ENCODE measurements at regions not wholly inside any gene's neighbourhood (a gene's known extent, or its start where the extent isn't known, plus 50 kb on each side); places are given as distances from the start of the nearest gene placed in this dataset.
A peak's percentile ranks its signal among the peaks of the same experiment; 100 is the strongest.

DNA sequence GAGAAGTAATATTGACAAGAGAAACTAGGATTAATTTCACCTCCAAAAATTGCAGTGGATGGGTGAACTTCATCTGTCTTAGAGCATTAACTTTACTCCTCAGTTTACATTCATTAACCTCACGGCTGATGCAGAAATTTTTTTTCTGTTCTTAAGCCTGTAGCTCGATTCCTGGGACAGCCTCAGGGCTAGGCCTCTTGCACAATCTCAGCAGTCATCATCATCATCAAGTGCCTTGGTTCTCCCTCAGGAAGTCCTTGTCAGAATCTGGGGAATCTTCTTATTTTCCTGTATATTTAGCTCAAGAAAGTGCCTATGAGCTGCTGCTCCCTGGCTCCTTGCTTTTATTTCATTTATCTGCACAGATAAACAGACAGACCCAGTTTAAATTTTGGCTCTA is 1272.2 kb upstream of the LRRTM1 start:
- Histone ChIP-seq H3K27ac (ENCODE audit: poor library complexity, severe bottlenecking) (no peak overlapping the region), H3K36me3 (ENCODE audit: low read depth) (no peaks in the 10 kb centered on the region), H3K4me1 (ENCODE audit: insufficient read depth, poor library complexity, severe bottlenecking) (no peaks in the 10 kb centered on the region), H3K27me3 (ENCODE audit: insufficient read depth, poor library complexity, severe bottlenecking) (no peaks in the 10 kb centered on the region), H3K4me3 (ENCODE audit: severe bottlenecking) (no peak overlapping the region), H3K9me3 (ENCODE audit: severe bottlenecking) (no peaks in the 10 kb centered on the region)
- TF ChIP-seq CTCF (IDR thresholded peaks at IDR 0.05; ENCODE audit: poor library complexity, severe bottlenecking) = no peak
- ATAC-seq (ENCODE audit: low read depth) (no peak), DNase-seq (ENCODE audit: low spot score) (no peak)

GRCh38 chr2:81551040-81551634 is 1246.6 kb upstream of the LRRTM1 start:
- no peak for DNase-seq (ENCODE audit: low spot score)
- Histone ChIP-seq H3K36me3 (ENCODE audit: low read depth) (no peaks in the 10 kb centered on the region), H3K4me3 (ENCODE audit: severe bottlenecking) (no peak overlapping the region), H3K27ac (ENCODE audit: poor library complexity, severe bottlenecking) (no peak overlapping the region), H3K27me3 (ENCODE audit: insufficient read depth, poor library complexity, severe bottlenecking) (no peaks in the 10 kb centered on the region), H3K9me3 (ENCODE audit: severe bottlenecking) (no peaks in the 10 kb centered on the region), H3K4me1 (ENCODE audit: insufficient read depth, poor library complexity, severe bottlenecking) (peaks cover 12% of the 10 kb centered on the region)
- peak; percentile 48; the same call in 1 of the 3 replicates for ATAC-seq (ENCODE audit: low read depth)
- no peak for TF ChIP-seq CTCF (IDR thresholded peaks at IDR 0.05; ENCODE audit: poor library complexity, severe bottlenecking)

DNA sequence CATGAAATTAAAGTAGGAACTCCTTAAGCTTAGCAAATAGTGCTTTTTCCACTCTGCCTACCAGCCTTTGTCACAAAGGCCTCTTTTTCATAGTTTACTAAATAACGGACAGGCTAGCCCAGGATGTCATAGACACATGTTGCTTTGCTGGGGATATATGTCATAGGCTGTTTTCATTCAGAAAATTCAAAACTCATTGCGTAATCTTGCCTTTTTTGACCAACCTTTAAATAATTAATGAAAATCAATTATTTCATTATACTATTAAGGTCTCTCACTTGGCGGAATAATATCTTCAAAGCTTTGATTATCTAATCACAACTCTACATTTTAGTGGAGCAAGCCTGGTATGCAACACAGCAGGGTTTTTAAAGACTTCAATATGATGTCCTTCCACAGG is 1245.7 kb upstream of the LRRTM1 start:
- Histone ChIP-seq H3K4me3 (ENCODE audit: severe bottlenecking) (no peak overlapping the region), H3K27me3 (ENCODE audit: insufficient read depth, poor library complexity, severe bottlenecking) (no peaks in the 10 kb centered on the region), H3K4me1 (ENCODE audit: insufficient read depth, poor library complexity, severe bottlenecking) (peaks cover 18% of the 10 kb centered on the region), H3K36me3 (ENCODE audit: low read depth) (no peaks in the 10 kb centered on the region), H3K27ac (ENCODE audit: poor library complexity, severe bottlenecking) (no peak overlapping the region), H3K9me3 (ENCODE audit: severe bottlenecking) (no peaks in the 10 kb centered on the region)
- TF ChIP-seq CTCF (IDR thresholded peaks at IDR 0.05; ENCODE audit: poor library complexity, severe bottlenecking) = no peak
- no peak for DNase-seq (ENCODE audit: low spot score)
- ATAC-seq (ENCODE audit: low read depth) = no peak

DNA sequence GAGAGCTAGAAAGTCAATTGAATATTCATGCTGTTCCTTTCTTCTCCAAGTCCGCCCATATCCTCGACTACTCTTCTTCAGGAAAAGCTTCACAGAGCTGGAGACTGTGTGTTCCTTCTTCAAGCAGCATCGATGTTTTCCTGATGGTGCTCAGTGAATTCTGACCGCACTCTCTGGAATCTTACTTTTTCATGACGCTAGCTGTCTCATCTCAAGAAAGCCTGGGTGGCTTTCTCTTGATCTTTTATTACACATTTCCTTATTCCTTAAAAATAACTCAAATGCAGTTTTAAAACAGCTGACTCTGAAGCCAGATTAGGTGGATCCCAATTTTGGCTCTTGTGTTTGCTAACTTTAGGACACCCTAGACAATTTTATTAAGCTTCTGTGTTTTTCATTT is 1245.1 kb upstream of the LRRTM1 start:
- Histone ChIP-seq H3K27me3 (ENCODE audit: insufficient read depth, poor library complexity, severe bottlenecking) (no peaks in the 10 kb centered on the region), H3K36me3 (ENCODE audit: low read depth) (no peaks in the 10 kb centered on the region), H3K4me3 (ENCODE audit: severe bottlenecking) (no peak overlapping the region), H3K4me1 (ENCODE audit: insufficient read depth, poor library complexity, severe bottlenecking) (peaks cover 20% of the 10 kb centered on the region), H3K27ac (ENCODE audit: poor library complexity, severe bottlenecking) (no peak overlapping the region), H3K9me3 (ENCODE audit: severe bottlenecking) (no peaks in the 10 kb centered on the region)
- ATAC-seq (ENCODE audit: low read depth) (no peak), DNase-seq (ENCODE audit: low spot score) (no peak)
- TF ChIP-seq CTCF (IDR thresholded peaks at IDR 0.05; ENCODE audit: poor library complexity, severe bottlenecking) = no peak

GRCh38 chr2:81545626-81546025 is 1241.1 kb upstream of the LRRTM1 start:
- Histone ChIP-seq H3K9me3 (ENCODE audit: severe bottlenecking) (no peaks in the 10 kb centered on the region), H3K27me3 (ENCODE audit: insufficient read depth, poor library complexity, severe bottlenecking) (no peaks in the 10 kb centered on the region), H3K4me3 (ENCODE audit: severe bottlenecking) (no peak overlapping the region), H3K36me3 (ENCODE audit: low read depth) (no peaks in the 10 kb centered on the region), H3K4me1 (ENCODE audit: insufficient read depth, poor library complexity, severe bottlenecking) (peaks cover 27% of the 10 kb centered on the region), H3K27ac (ENCODE audit: poor library complexity, severe bottlenecking) (peak overlapping the region; percentile 25)
- peak; percentile 78 for ATAC-seq (ENCODE audit: low read depth)
- no peak for TF ChIP-seq CTCF (IDR thresholded peaks at IDR 0.05; ENCODE audit: poor library complexity, severe bottlenecking)
- no peak for DNase-seq (ENCODE audit: low spot score)

Measured in RWPE2 (cell line).